HG02623 (cell line): ENCODE measurements at regions not wholly inside any gene's neighbourhood (a gene's known extent, or its start where the extent isn't known, plus 50 kb on each side); places are given as distances from the start of the nearest gene placed in this dataset.

Experiments
- ATAC-seq: cut with Tn5 transposase; IDR thresholded peaks from one replicate; pipeline ENCODE4 v1.9.1; 2021; ENCODE audit warnings: moderate library complexity; ENCODE audit not compliant: unreplicated experiment

DNA sequence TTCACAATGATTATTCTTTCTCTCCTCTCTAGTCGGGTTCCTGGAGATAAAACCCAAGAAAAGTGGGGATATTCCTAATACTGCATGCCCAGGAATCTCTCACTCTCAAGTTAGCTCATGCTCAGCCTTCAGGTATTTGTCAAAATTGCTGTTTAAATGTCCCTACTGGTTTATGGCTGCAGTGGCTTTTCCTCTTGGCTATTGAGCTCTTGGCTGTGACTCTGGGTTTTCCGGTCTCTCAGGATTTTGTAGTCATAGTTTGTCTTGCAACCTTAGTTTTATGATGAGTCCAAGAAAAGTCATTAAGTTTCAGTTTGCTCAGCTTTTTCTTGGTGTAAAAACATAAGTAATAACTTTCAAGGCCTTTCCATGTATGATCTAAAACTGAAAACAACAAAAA is 820.7 kb upstream of the HS6ST1 start:
- ATAC-seq: no peak

DNA sequence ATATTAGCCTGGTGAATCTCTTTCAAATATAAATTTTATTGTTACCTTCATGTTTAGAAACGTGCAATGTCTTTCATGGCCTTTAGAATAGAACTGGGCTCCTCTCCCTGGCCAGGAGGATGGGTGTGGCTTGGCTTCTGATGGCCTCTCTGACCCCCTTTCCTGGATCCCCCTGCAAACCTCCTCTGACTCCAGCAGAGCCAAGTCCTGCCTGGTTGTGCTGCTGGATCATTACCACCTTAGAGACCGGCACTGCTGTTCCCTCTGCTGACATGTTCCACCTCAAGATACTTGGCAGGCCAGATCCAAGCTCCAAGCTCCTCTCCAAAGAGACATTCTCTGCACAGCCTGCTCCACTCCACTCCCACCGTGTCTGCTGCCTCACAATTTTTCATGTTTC is 823.8 kb upstream of the HS6ST1 start:
- ATAC-seq: no peak

DNA sequence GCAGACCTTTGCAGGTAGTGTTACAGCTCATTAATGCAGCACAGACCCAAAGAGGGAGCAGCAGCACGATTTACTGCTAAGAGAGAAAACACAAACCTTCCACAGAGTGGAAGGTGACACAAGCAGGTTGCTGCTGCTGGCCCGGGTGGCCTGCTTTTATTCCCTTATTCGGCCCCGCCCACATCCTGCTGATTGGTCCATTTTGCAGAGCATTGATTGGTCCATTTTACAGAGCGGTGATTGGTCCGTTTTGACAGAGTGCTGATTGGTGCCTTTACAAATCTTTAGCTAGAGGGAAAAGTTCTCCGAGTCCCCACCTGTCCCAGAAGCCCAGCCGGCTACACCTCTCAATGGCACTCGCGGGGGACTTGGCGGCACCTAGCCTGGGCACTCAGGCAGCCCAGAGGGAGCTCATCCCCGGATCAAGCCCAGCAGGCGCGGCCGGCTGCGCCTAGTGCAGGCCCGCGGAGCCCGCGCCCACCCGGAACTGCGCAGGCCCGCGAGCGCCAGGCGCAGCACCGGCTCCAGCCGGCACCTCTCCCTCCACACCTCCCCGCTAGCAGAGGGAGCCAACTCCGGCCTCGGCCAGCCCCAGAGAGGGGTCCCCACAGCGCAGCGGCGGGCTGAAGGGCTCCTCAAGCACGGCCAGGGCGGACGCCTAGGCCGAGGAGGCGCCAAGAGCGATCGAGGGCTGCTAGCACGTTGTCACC is 825.6 kb upstream of the HS6ST1 start:
- no peak for ATAC-seq

DNA sequence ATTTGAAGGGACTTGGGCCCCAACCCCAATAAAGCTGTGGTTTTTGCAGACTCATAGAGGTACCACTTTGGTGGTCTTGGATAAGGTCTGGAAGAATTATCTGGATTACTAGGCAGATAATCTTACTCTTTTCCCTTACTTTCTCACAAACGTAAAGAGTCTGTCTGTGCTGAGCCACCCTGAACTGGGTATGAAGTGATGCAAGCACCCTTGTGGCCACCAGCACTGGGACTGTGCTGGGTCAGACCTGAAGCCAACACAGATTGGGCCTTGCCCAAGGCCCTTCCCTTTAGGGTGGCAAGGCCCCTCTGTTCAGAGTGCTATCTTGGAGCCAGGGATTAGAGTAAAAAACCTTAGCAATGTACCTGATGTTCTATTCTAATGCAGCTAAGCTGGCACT is 827.0 kb upstream of the RAB6C start:
- no peak for ATAC-seq

DNA sequence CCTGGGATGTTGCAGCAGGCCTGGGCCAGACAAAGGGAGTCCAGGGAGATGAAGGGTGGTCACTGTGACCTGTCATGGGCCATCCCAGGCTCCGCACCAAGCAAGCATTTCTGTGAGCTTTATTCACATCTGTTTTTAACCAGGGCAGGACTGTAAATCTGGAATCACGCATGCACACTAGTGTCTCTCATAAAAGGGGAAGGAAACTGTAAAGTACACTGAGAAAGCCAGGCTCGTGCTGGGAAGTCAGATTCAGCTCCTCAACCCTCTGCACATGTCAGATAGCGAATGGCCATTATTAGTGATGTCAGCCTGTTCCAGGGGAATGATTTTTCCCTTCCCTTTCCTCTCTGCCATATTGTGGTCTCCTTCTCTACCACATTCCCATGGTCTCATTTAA is 818.6 kb upstream of the RAB6C start:
- no peak for ATAC-seq

DNA sequence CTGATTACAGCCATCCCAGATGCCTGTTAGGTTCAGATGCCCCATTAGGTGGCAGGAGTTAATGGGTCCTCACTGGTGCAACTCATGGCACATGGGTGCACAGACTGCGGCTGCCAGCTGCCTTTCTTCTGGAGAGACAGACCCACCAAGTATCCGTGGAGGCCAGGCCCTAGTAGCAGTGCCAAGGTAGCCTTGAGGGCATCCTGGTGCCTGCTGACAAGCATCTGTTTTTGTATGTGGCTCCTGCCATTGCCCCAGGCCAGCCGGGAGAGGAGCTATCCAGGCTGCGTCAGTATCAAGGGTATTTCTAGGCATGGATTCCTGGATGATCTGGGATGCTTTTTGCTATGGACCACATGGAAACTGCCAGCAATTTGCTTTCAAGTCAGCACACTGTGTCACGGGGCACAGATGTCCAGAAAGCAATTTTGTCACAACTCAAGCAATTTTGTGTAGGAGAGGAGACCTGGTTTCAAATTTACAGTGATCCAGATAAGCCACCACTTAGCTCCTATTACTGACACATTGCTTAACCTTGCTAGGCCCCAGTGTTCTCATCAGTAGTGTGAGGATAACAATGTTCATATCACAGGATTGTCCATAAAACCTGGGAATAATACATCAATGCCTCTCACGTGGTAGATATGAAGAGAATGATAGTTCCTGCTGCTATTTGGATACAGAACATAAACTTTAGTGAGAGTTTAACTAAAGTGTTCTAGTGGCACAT is 815.1 kb upstream of the RAB6C start:
- ATAC-seq: no peak

DNA sequence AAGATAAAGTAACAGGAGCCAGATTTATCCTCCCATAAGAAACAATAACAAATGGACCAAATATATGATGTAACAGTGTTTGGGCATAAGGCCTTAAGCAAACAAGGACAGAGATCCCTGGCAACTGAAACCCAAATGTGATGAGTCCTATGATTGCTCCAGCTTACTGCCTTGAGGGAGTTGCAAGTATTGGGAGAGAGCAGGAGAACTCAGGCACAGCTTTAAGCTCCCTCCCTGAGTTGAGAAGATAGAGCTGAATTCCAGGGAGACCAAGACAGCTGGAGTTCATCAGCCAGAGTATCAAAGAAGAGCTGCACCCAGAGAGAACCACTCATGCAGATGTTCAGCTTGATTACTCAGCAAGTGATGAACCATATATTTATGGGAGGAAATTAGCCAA is 814.5 kb upstream of the RAB6C start:
- no peak for ATAC-seq

DNA sequence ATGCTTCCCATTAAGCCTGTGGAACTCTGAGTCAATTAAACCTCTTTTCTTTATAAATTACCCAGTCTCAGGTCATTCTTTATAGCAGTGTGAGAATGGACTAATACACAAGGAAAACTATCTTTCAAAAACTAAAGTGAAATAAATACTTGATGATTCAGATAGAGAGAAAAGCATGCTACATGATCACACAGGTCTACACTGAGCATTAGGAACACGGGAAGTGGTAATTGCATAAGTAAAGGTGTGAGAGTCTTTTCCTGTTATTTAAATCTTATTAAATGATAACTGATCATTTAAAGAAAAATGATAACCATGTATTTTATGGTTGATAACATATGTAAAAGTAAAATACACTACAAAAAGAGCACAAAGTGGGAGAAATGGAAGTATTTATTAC is 812.0 kb upstream of the RAB6C start:
- no peak for ATAC-seq

DNA sequence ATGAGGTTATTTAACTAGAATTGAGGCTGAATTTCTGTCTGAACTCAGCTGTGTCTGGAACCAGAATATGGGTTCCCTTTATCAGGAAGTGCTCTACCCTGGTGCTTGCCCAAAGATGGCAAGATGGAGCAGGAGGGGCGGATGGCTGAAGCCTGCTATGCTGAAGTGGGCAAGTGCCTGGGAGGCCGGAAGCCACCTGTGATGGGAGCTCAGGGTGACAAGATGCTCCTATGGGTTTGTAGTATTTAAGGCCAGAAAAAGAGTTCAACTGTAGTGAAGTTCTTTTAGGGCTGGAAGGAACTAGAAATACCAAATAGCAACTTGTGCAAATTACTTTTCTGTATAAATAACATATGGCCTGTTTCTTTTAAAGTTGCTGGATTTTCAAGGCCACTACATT is 808.9 kb upstream of the RAB6C start:
- ATAC-seq: no peak

DNA sequence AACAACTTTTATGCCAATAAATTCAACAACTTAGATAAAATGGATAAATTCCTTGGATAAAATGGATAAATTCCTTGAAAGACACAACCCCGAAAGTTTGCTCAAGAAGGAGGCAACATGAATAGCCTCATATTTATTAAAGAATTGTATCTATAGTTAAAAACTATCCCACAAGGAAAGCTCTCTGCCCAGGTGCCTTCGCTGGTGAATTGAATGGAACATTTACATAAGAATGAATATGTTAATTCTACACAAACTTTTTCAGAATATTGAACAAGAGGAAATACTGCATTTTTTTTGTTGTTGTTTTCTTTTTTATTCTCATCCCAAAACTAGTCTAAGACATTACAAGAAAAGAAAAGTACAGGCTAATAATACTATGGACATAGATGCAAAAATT is 805.3 kb upstream of the RAB6C start:
- no peak for ATAC-seq

DNA sequence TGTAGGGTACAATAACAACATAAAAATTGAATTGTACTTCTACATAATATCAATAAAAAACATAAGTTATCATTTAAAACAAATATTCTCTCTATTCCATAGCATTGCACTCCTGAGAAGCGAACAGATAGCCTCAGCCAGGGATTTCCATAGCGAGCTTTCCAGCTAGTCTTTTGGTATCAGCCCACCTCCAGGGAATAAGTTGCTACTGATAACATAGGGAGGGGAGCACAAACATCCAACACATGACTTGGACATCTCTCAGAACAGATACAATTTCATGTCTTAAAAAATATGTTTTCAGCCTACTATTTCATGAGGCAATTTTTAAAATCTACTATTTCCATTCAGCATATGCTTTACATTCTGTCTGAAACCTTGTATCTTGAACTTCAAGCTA is 804.4 kb upstream of the RAB6C start:
- ATAC-seq: no peak

DNA sequence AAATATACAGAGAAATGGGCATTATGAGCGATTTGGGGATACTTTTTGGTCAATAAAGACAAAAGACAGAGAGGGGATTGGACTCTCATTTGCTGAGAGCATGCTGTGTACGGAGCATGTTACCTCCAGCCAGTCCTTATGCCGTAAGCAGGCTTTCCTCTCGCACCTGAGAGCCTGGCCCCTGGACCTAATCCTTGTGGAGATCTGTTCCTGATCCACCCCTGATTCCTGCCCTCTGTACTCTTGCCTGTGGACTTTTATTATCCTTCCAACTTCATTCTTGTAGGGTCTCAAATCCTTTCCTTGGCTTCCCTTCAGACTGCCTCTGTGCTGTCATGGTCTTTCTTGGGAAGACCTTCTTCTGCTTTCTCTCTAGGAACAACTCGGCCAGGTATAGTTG is 803.1 kb upstream of the RAB6C start:
- ATAC-seq: no peak

DNA sequence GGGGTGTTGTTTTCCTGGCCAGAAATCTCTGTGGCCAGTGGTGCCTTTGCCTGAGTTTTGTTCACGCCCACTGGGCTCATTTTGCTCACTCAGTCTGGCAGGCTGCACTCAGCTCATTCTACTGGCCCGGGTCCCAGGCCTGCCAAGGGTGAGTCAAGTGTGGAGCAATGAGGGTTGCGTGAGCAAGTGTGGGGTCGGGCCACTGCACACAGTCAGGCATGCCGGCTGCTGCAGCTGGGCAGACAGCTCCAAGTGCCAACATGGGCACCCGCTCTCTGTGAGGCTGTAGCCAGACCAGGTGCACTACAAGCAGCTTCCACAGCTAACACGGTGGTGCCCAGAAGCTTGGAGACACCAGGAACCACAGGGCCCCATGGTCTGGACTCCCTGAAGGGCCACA is 801.1 kb upstream of the RAB6C start:
- no peak for ATAC-seq

DNA sequence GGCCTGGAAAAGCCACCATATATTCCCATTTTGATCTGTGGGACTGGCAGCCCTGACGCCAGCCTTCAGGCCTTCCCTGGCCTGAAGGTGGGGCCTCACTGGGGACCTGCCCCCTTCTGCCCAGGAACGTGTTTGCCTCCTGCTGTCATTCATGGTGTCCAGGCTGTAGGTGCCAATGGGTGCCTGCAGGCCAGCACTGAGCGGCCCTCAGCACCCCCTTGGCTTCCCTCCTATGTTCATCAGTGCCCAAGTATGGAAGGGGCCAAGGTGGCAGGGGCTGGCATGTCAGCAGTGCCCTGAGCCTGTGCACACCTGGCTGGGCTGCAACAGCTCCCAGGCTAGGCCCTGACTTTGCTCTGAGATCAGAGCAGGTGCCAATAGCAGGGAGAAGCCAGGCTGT is 800.3 kb upstream of the RAB6C start:
- ATAC-seq: no peak

DNA sequence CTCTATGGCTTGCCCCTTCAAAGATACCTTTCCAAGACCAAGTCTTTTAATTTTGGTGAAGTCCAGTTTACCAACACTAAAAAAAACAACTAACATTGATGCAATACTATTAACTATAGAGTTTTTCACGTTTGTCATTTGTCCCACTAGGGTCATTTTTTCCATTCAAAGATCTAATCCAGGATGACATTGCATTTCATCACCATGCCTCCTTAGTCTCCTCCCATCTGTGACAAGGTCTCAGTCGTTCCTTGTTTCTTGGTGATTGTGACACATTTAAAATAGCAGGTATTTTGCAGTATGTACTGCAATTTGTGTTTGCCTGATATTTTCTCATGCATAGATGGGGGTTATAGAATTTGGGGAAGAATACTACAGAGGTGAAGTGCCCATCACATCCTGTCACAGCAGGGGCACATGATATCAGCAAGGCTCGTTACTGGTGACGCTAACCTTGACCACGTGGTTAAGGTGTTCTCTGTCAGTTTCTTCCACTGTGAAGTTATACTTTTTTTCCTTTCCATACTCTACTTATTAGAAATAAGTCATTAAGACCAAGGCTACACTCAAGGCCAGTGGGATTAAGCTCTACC is 799.2 kb upstream of the RAB6C start:
- no peak for ATAC-seq

DNA sequence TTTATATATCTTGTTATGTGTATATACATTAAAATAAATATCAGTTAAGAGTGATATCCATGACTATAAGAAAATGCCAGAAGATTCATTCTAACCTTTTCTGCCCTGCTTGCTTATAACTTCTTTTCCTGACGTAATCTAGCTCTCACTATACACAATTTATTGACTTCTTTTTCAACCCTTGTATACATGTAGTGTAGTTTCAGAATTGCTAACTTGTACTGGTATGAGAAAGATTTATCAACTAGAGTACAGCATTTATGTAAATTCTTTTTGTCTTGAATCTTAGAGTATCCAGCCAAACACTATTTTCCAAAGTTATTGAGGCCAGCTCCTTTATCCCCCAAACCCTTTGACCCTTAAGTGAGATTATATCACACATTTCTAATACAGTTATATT is 798.0 kb upstream of the RAB6C start:
- no peak for ATAC-seq

DNA sequence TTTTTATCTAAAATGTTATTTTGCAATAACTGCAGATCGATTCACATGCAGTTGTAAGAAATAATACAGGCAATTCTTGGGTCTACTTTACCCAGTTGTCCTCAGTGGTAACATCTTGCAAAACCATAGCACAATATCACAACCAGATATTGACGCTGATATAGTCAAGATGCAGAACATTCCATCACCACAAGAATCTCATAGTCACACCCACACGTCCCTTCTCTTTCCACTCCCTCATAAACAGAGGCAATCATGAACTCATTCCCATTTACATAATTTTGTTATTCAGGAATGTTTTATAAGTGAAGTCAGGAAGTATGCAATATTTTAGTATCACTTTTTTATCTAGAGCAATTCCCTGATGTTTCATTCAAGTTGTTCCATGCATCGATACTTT is 797.5 kb upstream of the RAB6C start:
- no peak for ATAC-seq

DNA sequence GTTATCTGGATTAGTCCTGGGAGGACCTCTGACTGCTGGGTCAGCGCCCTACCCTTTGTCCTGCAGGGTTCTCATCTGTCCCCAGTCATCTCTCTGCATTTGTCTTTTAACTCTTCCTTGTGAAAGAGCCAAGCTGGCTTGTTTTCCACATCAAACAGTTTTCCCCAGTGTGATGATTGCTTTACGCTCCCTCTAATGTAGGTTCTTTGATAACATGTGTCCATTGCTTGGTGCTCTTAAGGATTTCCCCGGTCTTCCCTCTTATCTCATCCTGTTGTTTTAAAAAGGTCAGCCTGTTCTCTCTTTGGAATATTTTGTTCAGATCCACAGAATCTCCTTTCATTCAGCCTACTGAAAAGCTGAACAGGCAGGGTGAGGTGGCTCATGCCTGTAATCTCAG is 792.1 kb upstream of the RAB6C start:
- ATAC-seq: no peak

DNA sequence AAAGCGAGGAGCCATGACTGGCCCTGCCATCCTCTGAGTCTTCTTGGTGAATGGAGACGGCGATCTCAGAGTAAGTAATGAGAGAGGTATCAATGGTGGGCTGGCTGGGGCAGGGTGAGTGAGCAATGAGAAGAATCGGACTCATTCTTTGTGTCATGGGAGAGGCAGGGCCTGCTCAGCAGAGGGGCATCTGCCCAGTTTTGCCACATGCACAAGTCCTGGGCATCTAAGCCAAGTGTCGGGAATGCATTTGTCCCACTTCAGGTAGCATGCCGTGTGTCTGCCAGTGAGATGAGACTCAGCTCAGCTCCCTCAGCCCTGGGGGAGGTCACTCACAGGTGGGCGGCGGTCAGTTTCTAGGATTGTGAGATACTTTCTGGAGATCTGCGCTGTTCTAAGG is 791.0 kb upstream of the RAB6C start:
- ATAC-seq: no peak

DNA sequence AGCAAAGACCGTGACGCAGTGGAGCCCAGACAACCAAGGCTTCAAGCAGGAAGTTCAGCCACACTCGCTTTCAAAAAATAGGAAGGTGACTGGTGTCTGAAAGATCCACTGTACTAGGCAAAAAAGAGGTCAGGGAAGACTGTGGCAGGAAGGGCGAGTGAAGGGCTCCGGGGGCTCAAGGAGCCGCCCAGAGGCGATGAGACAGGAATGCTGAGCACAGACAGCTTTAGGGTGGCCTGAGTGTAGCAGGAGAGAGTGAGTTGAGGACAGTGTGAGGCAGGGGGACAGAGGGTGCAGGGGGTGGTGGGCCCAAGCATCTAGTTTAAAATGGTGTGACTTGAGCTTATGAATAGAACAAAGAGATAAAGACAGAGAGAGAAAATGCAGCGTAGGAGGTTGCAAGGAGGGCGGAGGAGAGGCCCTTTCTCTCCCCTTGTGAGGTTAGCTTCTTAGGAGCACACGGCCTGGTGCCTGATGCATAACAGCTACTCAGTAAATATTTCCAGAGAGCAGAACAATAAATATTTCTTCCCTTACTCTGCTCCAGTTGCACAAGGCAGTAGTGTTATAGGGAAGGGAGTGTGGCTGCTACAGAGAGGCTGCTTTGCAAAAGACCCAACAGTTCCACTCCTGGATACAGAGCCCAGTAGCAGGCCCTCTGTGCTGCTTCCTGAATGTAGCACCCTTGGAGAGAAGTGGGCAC is 789.7 kb upstream of the RAB6C start:
- no peak for ATAC-seq

DNA sequence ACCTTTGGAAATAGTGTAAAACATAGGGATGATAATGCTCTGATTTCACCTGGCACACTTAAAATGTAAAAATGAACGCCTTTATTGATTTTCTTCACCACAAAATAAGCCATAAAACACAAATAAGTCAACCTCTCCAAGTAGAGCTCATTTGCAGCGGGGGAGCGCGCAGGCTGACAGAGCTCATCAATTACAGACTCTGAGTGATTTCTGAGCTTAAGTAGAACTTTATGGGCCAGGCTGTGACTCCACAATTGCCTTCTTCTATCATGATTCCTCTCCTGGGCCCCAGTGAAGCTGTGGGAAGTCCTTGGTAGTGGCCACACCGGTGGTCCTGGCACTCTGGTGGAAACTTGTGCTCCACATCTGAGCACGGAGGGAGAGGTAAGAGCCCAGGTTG is 789.0 kb upstream of the RAB6C start:
- no peak for ATAC-seq

DNA sequence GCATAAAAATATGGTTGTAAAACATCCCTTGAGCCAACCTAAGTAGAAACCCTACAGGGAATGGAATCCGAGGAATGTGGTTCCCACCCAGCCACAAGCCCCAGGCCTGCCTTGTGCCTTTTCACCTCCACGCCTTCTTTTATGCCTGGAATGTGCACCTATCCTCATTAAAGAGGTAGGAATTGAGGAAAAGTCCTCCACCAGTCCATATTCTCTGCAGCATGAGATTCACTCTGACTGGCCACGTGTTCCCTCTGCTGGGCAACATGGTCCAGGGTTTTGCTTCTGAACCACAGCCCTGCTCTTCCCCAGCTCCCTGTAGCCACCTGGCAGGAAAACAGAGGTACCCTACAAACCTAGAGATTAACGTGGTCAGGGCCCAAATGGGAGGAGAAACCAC is 787.9 kb upstream of the RAB6C start:
- ATAC-seq: no peak
